CD4-positive, alpha-beta T cell treated with Interleukin-17A for 4 hours (primary cell): ENCODE measurements at regions not wholly inside any gene's neighbourhood (a gene's known extent, or its start where the extent isn't known, plus 50 kb on each side); places are given as distances from the start of the nearest gene placed in this dataset.
"Not testable (repeated sequence)": the region's sequence is repeated elsewhere in the genome, so short reads cannot be mapped to it uniquely, and the experiment has no call there.

ENCODE experiments used
- DNase-seq: peaks from one replicate; pipeline ENCODE4 v3.0.0-alpha.2; 2020; ENCODE audit warnings: mixed read lengths

DNA sequence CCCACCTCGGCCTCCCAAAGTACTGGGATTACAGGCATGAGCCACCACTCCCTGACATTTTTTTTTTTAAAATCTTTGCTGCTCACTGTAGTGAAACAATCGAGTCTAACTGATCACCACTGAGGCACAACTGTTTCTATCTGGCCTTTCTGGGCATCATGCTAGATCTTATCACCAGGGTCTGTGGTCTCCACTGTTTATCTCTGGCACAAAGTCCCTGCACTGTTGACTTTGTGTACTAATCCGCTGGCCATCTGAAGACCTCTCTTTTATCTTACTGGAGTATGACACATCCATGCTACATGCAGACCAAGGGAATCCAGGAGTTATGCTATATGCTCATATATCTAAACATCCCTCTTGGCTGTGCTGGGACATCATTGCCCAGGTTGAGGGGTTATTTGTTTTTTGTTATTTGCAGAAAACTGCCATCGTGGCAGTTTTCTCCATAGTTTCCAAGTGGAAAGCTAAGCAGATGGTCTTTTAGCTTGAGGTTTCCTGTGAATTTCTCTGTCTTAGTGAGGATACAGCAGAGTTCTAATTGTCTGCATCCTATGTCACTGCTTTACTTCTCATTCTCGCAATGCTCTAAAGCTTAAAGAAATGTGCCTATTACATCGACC, 456.9 kb downstream of the CCER1 start:
- DNase-seq, result no peak

GRCh38 chr12:90490355-90490754, 464.6 kb downstream of the CCER1 start:
- no peak for DNase-seq

DNA sequence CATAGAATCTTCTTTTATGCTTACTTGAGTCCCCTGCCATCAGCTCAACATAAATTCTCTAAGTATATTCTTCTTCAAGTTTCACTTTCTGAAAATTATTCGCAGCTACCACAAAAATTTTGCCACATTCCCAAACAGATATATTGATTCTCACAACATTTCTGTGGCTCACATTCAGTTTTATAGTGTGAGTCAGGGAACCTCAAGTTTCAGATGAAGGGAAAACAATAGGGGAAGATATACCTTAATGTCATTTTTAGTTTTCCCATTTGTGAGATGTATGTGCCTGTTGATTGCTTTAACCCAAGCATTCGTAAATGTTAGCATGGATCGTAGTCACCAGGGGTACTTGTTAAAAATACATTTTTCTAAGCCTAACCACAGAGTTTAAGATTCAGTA, 465.8 kb downstream of the CCER1 start:
- no peak for DNase-seq

DNA sequence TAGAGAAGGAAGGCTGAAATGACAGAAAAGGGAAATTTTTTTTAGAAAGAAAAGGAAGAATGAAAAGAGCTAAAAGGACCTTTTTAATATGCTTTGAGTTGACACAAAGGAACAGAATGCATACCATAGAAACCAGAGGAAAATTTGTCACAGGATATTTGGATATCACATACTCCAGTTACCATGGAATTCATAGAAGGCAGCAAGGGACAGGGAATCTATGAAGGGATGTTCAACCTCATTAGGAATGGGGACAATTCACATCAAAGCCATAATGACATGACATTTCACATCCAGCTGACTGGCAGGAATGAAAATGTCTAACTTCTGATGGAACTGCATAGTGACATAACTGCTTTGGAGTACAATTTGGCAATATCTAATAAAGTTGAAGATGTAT, 469.4 kb downstream of the CCER1 start:
- no peak for DNase-seq

GRCh38 chr12:90484094-90484493, 470.9 kb downstream of the CCER1 start:
- DNase-seq, result no peak

GRCh38 chr12:90481748-90482147, 473.2 kb downstream of the CCER1 start:
- no peak for DNase-seq

DNA sequence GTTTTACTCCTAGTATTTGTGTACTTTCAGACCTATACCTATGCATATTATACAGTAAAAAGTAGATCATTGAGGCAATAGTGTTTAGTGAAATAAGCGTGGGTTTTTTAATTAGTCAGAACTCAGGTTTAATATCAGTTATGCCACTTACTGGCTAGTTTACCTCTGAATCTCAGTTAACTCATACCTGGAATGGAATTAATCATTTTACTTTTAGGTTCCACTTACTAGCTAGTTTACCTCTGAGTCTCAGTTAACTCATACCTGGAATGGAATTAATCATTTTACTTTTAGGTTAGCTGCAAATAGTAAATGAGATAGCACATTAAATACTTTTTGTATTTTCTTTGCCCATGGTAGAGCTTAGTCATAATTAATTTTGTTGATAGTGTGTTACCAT, 475.7 kb downstream of the CCER1 start:
- DNase-seq, result no peak

DNA sequence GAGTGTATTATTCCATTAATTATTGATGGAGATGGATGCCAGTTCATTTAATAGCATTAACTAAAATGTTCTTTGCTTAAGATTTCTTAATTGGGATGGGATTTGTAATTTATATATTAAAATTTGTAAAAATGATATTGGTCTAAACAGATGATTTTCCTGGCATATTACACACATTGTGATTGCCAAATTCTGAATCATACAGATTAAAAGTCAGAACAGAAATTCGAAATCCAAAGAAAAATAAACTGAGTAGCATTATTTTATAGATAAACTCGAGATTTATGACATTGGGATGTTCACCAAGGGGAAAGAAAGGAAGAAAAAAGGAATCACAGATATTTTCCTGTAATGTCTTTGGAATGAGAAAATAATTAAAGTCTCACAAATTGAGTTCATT, 481.1 kb downstream of the CCER1 start:
- no peak for DNase-seq

DNA sequence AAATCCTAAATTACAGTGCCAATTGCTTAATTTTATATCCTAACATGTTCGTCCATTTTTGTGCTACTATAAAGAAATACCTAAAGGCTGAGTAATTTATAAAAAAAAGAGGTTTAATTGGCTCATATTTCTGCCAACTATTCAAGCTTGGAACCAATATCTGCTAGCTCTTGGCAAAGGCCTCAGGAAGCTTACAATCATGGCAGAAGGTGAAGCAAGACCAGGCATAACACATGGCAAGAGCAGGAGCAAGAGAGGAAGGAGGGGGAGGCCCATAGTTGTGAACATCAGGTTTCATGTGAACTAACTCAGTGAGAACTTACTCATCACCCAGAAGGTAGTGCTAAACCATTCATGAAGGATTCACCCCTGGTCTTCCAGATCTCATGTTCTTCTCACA, 494.3 kb downstream of the CCER1 start:
- DNase-seq, result no peak

GRCh38 chr12:90456248-90456647, 498.7 kb downstream of the CCER1 start:
- no peak for DNase-seq

DNA sequence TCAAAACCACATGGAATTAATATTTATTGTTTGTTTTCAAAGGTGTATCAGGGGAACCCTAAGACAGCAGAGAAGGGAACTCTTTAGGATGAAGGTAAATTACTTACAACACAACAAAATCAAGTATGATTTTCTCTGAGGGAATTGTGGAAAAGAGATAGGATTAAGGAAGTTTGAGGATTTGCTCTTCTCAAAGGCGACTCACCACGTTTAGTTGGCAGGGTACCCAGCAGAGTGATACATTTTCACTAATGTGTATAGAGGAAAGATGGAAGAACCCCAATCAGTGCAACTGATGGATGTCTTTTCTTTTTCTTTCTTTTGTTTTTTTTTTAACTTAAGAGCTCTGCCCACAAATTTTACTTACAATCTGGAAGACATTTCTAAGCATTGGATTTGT, 499.2 kb downstream of the CCER1 start:
- DNase-seq, result no peak

DNA sequence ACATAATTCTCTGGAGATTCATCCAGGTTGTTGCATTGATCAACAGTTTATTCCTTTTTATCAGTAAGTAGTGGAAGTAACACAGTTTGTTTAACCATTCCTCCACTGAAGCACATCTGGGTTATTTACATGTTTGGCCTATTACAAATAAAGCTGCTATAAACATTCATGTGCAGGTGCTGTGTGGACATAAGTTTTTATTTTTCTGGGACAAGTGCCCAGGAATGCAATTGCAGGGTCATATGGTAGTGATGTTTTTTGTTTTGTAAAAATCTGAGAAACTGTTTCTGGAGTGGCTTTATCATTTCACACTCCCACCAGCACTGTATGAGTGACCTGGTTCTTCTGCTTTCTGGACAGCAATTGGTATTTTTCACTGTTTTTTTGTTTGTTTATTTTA, 505.4 kb downstream of the CCER1 start:
- no peak for DNase-seq

DNA sequence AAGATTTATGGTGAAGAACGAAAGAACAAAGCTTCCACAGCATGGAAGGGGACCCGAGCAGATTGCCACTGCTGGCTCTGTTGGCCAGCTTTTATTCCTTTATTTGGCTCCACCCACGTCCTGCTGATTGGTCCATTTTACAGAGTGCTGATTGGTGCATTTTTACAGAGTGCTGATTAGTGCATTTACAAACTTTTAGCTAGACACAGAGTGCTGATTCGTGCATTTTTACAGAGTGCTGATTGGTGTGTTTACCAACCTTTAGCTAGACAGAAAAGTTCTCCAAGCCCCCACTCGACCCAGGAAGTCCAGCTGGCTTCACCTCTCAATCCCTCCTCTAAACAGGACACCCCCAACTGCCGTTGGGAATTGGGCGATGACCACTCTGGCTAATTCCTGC, 511.5 kb downstream of the CCER1 start:
- not testable (repeated sequence) for DNase-seq

DNA sequence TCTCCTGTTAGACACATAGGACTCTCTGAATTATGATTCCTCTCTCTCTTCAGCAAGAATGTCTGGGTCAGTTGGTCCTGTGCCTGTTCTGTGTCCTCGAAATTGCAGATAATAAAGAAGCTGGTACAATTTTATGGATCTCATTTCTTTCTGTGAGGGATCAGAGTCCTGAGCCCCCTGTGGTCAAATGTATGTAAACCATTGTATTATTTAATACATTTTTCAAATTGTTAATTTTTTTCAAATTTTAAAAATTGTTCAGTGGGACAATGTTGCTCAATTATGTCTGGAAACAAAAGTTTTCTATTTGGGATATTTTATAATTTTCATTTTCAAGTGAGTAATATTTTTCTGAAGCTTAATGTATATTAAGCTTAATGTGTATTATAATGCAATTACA, 513.5 kb downstream of the CCER1 start:
- no peak for DNase-seq

GRCh38 chr12:90428881-90429280, 526.1 kb downstream of the CCER1 start:
- DNase-seq, result no peak

DNA sequence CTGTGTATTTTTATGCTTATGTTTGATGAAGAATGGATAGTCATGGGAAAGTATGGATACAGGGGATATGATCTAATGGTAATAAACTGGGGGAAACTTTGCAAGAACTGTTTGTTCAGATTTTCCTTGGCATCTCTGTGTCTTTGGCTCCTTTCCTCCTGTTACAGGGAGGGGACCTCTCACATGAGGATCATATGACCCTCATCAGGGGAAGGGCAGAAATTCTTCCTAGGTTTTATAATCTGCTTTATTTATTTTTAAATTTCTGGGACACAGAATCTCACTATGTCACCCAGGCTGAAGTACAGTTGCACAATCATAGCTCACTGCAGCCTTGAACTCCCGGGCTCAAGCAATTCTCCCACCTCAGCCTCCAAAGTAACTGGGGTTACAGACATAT, 526.5 kb downstream of the CCER1 start:
- no peak for DNase-seq

GRCh38 chr12:90423965-90424364, 531.0 kb downstream of the CCER1 start:
- DNase-seq, result no peak

DNA sequence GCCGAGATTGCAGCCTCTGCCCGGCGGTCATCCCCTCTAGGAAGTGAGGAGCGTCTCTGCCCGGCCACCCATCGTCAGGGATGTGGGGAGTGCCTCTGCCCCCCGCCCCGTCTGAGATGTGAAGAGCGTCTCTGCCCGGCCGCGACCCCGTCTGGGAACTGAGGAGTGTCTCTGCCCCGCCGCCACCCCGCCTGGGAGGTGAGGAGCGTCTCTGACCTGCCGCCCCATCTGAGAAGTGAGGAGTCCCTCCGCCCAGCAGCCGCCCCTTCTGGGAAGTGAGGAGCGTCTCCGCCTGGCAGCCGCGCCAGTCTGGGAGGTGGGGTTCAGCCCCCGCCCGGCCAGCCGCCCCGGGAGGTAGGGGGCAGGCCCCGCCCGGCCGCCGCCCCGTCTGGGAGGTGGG, 544.0 kb downstream of the CCER1 start:
- no peak for DNase-seq

GRCh38 chr12:90407841-90408240, 547.1 kb downstream of the CCER1 start:
- DNase-seq, result no peak

GRCh38 chr12:90404071-90404470, 550.9 kb downstream of the CCER1 start:
- no peak for DNase-seq

GRCh38 chr12:90401185-90401584, 553.8 kb downstream of the CCER1 start:
- no peak for DNase-seq

DNA sequence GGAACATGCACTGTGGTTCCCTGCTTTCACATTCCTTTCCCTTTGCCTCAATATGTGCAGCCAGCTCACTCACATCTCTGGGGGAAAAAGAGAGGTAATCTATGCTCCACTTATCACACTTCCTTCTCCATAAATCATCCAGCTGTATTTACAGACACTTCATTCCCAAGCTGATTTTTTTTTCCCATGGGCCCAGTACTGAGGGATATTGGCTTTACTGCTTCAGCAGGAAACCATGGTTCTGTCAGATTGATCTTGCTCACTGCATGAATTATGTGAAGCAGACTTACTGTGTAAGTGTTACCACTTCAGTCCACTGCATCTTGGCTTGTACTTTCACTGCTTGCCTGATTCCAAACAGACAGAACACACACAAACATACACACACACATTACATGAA, 555.6 kb downstream of the CCER1 start:
- no peak for DNase-seq

- no peak for DNase-seq
These were observed 556.6 kb downstream of the CCER1 start for GRCh38 chr12:90398285-90398836.

DNA sequence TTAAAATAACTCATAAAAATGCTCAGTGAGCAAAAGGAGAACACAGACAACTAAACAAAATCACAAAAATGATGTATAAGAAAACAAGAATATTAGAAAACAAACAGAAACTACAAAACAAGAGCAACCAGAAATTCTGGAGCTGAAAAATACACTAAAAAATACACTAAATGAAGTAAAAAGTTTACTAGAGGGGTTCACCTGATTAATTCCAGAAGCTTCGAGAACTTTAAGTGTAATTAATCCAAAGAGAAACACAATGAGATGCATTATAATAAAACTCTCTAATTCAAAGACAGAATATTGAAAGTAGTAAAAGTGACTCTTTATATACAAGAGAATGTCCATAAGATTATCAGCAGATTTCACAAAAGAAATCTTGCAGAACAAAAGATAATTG, 558.4 kb downstream of the CCER1 start:
- DNase-seq, result no peak

DNA sequence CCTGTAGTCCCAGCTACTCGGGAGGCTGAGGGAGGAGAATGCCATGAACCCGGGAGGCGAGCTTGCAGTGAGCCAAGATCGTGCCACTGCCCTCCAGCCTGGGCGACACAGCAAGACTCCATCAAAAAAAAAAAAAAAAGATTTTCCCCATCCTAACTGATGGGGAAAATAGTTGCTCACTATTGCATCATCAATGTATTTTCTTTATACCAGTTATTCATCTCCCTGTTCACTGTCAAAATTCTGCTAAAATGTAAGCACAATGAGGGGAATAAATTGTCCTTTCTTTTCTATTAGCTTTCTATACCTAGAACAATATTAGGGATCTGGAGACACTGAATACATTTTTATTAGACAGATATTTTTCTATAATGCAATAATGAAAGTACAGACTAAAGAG, 561.3 kb downstream of the CCER1 start:
- no peak for DNase-seq
